G401 (cell line): ENCODE measurements at regions not wholly inside any gene's neighbourhood (a gene's known extent, or its start where the extent isn't known, plus 50 kb on each side); places are given as distances from the start of the nearest gene placed in this dataset.

Experiments used
- DNase-seq: peaks from one replicate; pipeline ENCODE4 v3.0.0-alpha.2; 2015; ENCODE audit warnings: low spot score
- in situ Hi-C: cut with HindIII; loops from 2 replicates; pipeline ENCODE4 v1.10.0; 2016; ENCODE audit warnings: low sequenced_read_pairs, mixed read lengths

DNA sequence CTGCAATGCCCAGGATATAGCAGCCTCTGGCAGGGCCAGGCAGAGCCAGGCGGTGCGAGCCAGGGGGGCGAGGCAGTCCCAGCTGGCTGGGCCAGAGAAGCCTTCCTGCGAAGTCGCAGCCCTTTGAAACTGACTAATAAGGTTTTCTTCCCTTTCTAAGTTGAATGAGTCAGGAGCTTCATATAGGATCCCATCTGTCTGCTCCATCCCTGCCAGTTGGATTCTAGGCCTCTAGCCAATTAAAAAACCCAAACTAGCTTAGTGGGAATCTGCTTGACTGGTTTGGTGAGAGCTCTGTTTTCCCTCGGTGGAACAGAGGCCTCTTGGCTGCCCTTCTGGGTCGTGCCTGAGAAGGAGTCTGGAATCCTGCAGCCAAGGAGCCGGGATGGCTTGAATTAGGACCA lies 70.1 kb upstream of the RAPGEF1 start:
- in situ Hi-C loops: no loop called here
- DNase-seq: peak; percentile 97

DNA sequence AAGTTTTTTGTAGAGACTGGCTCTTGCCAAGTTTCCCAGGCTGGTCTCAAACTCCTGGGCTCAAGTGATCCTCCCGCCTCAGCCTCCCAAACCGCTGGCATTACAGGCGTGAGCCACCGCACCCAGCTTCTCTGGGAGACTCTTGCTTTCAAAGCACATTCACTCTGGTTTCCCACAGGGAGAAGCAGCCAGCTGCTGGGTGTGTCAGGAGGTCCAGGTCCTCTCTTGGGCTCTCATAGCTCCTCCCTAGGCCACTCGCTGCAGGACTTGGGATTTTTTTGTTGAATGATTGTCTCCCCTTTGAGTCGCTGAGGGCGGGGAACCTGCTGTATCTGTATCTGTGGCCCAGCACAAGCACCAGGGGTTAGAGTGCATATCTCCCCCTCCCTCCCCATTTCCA lies 68.4 kb upstream of the RAPGEF1 start:
- DNase-seq: no peak
- in situ Hi-C loops: no loop called here

DNA sequence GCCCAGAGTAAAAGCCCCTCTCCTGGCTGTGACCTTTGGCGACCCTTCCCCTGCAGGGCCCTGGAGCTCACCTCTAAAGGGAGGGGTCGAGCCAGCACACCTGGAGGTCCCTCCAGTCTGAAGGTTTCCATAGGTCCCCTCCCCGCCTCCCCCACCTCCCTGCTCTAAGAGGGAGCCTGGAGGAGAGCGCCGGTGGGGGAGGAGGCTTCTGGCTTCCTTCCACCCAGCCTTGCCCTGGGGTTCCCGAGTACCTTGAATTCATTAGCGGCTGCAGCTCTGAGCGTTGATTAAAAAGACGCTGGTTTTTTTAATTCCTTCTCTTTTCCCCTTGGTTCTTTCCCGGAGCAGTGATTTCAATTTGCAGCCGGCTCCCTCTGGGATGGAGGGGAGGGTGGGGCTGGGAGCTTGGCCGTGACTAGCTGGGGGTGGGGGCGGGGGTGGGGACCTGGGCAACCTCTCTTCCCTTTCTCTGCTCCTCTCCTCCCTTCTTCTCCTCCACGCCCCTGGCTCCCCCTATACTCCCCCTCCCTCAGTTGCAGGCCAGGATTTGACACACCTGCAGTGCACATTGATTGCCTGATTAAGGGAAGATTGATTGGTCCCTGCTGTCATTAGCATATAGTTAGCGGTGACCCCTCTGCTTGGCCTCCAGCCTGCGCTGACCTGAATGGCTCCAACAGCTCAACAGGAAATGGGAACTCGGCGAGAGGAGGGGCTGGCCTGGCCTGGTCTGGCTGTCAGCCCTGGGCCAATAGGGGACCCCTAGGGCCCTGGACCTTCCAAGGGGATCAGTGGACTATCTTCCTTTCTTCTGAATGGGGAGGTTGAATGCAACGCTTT lies 67.5 kb upstream of the RAPGEF1 start:
- in situ Hi-C loops: no loop called here
- DNase-seq: no peak

DNA sequence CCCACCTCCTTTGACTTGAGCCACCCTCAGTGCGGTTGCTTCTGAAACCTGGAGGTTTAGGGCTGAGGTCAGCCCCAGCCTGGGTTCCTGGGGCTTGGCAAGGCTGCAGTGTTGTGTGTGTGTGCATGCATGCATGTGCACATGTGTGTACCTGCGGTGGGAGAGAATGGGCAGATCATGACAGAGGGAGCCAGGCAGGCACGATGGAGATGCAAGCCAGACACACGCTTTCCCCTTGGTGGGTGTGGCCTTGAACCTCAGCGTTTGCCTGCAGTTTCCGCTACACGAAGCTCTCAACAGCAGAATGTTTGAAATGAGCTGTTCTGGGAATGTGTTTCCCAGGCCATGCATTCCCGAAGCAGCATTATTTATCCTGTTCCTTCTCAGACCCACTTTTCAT lies 65.9 kb upstream of the RAPGEF1 start:
- in situ Hi-C loops: no loop called here

DNA sequence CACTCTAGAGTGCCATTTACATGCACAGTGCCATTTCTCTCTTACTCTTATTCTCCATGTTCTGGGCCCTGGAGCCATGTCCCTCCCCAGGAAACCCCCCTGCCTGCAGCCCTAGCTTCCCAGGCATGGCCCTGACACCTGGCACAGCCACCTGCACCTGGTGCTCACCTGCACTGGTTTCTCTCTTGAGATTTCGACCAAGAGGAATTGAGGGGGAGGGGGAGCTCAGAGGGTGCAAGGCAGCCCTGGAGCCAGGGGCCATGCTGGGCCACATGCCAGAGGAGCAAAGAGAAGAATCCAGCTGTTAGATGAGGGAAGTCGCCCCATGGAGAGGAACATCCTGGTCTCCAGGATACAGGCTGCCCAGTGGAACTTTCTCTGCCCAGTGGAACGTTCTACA lies 65.0 kb upstream of the RAPGEF1 start:
- no peak for DNase-seq
- in situ Hi-C loops: no loop called here

More for the DNA sequence above, 65.9 kb upstream of the RAPGEF1 start:
- no peak for DNase-seq

DNA sequence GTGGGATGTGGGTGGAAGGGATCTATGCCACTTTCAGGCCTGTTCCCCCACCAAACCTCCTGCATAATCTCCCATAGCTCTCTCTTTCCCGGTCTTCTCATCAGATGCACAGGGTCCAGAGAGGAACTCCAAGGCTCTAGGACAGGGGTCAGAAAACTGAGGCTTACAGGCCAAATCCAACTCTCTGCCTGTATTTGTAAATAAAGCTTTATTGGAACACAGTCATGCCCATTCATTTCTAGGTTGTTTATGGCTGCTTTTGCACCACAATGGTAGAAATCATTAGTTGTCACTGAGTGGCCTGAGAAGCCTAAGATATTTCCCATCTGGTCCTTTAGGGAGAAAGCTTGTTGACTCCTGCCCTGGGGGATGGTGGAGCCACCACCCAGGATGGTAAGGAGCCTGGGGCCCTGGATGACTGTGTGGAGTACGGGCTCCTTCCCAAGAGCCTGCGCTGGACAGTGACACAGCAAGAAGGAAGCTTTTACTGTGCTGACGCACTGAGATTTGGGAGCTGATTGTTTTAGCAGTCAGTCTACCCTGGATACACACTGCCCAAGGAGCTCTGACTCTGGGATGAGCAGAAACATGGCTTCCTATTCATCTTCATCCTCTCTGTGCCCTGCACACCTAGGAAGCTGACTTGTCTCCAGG lies 64.0 kb upstream of the RAPGEF1 start:
- in situ Hi-C loops: no loop called here
- DNase-seq: no peak

DNA sequence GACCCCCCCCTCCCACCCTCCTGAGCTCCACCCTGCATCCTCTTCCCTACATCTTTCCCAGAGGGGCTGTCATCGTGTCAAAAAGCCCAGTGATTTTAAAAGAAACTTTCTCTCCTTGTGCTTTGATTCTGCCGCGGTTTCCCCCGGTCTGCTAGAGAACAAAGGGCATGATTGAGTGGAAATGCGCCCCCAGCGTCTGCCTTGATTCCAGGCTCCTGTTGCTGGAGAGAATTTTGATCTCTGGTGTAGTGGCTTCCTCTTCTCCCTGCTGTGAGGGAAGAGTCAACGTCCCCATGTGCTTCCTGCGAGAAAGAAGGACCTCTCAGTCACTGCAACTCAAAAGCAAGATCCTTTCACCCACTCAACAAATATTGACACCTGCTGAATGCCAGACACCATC lies 61.9 kb upstream of the RAPGEF1 start:
- in situ Hi-C loops: no loop called here
- DNase-seq: no peak

DNA sequence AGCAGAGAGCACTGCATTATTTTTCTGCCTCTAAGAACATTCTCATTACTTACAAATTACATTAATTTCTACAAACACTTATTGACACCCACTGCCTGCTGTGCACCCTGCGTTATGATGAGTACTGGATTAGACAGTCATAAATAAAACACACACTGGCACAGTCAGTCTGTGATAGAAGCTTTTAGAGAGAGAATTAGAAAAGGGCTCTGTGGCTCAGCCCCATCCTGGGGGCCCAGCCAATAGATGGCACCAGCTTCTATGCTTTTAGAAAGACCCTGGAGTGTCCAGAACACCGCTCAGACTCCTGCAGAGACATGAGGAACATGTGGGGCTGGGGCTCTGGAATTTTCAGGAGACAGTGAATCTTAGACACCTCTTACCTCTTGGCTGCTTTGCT lies 61.0 kb upstream of the RAPGEF1 start:
- DNase-seq: no peak
- in situ Hi-C loops: no loop called here

DNA sequence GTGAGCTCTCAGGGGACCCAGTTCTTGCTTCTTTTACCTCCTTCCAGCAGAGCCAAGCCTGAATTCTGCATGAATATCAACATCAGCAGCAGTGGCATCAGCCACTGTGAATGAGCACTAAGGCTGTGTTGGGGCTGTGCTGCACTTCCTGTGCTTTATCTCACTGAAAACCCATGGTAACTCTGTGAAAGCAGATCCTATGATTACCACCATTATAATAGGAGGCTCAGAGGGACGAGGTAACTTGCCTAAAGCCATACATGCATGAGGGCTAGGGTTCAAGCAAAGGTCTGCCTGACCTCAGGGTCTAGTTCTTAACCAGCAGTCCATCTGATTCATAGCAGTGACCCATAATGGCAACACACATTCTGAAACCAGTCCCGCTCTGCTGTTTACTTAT lies 60.5 kb upstream of the RAPGEF1 start:
- no peak for DNase-seq
- in situ Hi-C loops: no loop called here

DNA sequence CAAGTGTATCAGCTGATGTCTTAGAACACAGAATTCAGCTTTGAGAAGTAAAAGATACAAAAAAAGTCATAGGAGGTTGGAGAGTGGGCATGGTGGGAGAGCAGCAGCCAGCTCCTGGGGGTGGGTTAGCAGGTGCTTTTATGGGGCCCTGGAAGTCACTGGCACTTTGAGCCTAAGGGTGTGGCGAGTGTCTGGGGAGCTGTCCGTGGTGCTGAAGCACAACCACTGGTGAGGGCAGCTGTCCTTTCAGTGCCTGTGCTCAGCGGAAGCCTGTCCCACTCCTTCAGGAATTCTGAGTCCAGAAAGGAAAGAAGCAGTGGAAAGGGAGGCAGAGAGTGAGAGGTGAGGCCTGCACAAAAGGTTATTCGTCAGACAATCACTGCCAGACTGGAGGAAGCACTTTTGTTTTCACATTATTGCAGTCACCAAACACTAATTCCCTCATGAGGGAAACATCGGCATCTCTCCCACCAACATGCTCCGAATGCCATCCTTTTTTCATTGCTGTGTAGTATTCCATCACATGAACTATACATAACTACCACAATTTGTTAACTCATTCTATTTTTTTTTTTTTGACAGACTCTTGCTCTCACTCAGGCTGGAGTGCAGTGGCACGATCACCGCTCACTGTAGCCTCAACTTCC lies 59.4 kb upstream of the RAPGEF1 start:
- in situ Hi-C loops: no loop called here
- DNase-seq: no peak

DNA sequence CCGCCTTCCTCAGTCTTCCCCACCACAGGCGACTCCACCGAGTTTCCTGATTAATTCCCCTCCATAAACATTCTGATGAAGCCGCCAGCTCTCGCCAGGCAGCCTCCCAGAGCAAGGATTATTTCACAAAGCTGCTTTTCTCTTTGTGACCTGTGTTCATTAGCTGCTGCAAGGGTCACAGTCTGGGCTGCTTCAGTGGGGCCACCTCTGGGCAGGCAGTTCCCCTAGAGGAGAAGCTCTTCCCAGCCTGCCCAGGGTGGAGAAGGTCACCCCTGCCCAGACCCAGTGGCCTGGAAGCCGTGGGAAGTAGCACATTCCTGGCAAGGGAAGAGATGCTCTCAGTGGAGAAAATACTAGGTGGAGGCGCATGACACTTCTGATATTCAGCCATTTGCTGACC lies 58.4 kb upstream of the RAPGEF1 start:
- DNase-seq: no peak
- in situ Hi-C loops: no loop called here

DNA sequence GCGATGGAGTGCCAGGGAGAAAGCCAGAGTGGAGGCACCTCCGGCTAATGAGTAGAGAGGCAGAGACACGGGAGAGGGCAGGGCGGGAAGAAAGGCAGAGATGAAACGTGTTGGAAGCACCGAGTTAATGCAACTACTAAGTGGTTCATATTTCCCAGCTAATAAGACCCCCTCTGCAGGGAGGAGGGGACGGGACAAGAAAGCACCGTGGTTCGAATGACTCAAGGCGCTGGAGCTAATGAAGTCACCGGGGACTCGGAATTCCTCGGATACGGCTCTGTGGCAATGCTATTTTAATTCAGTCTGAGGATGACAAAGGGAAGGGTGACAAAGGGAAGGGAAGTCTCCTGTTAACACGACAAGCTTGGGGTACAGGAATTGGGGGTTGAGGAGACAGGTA lies 54.5 kb upstream of the RAPGEF1 start:
- no peak for DNase-seq
- in situ Hi-C loops: no loop called here

DNA sequence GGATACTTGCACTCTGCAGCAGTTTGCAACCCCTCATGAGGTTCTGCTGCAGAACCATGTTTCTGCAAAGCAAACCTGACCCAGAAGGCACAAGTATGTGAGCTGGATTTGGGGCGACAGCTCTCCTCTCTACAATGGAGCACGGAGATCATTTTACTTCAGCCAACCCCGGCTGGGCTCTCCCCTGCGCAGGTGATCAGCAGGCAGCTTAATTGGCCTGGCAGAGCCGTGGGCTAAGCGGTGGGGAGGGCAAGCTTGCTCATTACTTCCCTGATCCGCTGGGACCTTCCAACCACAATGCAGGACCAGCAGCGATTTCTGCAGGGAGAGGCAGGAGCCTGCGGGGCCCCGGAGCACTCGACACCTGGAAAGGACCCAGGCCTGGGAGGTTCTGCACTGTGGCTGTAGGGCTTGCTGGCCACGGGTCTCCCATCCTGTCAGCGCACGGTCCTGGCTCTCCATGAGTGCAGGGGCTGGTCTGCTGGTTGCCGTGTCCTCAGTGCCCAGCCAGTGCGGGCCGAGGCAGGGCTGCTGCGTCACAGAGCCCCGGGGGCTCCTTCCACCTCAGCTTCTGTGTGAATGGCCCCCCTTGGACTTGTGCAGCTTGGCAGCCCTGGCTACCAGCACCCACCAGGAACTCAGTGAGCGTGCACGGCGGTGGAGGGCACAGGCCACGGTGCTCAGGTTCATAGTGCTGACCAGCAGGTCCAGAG lies 51.8 kb upstream of the RAPGEF1 start:
- peak; percentile 69 for DNase-seq
- in situ Hi-C loops: no loop called here
